OCI-LY7 (cell line): ENCODE measurements at regions not wholly inside any gene's neighbourhood (a gene's known extent, or its start where the extent isn't known, plus 50 kb on each side); places are given as distances from the start of the nearest gene placed in this dataset.

Source experiments
- EZH2phosphoT487 ChIP-seq: fragments of 200-600 bp; sonication (generic); IDR thresholded peaks from 2 replicates; pipeline ENCODE4 v1.6.1; 2018; ENCODE audit warnings: low read depth, borderline replicate concordance, mild to moderate bottlenecking, mixed run types, antibody characterized with exemption, low read length, moderate library complexity, mixed read lengths
- TF ChIP-seq, protein P1 (sequence below): fragments of 200-600 bp; sonication (generic); conservative IDR thresholded peaks from 2 replicates; pipeline ENCODE4 v1.5.1; 2014; ENCODE audit warnings: mild to moderate bottlenecking, antibody characterized with exemption, low read length, moderate library complexity, mixed read lengths

GRCh38 chr1:224856973-224857372 is 72.5 kb upstream of the DNAH14 start:
- TF ChIP-seq, protein P1, sequence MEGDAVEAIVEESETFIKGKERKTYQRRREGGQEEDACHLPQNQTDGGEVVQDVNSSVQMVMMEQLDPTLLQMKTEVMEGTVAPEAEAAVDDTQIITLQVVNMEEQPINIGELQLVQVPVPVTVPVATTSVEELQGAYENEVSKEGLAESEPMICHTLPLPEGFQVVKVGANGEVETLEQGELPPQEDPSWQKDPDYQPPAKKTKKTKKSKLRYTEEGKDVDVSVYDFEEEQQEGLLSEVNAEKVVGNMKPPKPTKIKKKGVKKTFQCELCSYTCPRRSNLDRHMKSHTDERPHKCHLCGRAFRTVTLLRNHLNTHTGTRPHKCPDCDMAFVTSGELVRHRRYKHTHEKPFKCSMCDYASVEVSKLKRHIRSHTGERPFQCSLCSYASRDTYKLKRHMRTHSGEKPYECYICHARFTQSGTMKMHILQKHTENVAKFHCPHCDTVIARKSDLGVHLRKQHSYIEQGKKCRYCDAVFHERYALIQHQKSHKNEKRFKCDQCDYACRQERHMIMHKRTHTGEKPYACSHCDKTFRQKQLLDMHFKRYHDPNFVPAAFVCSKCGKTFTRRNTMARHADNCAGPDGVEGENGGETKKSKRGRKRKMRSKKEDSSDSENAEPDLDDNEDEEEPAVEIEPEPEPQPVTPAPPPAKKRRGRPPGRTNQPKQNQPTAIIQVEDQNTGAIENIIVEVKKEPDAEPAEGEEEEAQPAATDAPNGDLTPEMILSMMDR, result no peak
- no peak for TF ChIP-seq EZH2phosphoT487
